ENCODE measurements at regions not wholly inside any gene's neighbourhood (a gene's known extent, or its start where the extent isn't known, plus 50 kb on each side); places are given as distances from the start of the nearest gene placed in this dataset.

DNA sequence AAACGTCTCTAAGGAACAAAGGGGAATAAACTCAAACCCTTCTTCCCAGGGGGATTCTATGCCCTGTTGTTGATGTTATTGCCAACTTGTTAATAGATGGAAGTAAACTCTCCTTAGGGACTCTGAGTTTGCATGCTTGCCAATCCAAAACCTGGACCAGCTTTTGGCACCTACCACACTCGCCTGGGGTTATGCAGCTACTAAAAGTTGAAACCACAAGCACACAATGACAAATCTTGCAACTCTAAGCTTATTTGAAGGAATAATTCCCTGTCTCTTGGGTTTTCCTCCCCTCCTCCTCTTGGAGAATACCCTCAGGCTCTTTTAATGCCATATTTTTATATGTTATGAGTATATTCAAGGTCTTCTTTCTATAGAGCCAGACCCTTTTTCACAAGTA is 484.1 kb downstream of the FBXO15 start:
- H3K27ac ChIP-seq = no peak overlapping the region
- no peaks in the 10 kb centered on the region for H3K27me3 ChIP-seq
- H3K4me3 ChIP-seq = no peak overlapping the region
- no peak for ATAC-seq
- no peak for TF ChIP-seq EP300 (IDR thresholded peaks at IDR 0.05)
- TF ChIP-seq POLR2A (IDR thresholded peaks at IDR 0.05) = no peak
- no peak for TF ChIP-seq POLR2AphosphoS5 (IDR thresholded peaks at IDR 0.05)
- TF ChIP-seq, protein P1, sequence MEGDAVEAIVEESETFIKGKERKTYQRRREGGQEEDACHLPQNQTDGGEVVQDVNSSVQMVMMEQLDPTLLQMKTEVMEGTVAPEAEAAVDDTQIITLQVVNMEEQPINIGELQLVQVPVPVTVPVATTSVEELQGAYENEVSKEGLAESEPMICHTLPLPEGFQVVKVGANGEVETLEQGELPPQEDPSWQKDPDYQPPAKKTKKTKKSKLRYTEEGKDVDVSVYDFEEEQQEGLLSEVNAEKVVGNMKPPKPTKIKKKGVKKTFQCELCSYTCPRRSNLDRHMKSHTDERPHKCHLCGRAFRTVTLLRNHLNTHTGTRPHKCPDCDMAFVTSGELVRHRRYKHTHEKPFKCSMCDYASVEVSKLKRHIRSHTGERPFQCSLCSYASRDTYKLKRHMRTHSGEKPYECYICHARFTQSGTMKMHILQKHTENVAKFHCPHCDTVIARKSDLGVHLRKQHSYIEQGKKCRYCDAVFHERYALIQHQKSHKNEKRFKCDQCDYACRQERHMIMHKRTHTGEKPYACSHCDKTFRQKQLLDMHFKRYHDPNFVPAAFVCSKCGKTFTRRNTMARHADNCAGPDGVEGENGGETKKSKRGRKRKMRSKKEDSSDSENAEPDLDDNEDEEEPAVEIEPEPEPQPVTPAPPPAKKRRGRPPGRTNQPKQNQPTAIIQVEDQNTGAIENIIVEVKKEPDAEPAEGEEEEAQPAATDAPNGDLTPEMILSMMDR (IDR thresholded peaks at IDR 0.05) = no peak
- H3K4me1 ChIP-seq = no peaks in the 10 kb centered on the region
- no peaks in the 10 kb centered on the region for H3K9me3 ChIP-seq
- 69 to 75% methylated on average over 2 of the region's 2 CpGs for WGBS, 2 donors (ENCODE audit: low coverage in 1 of 2)
- no peaks in the 10 kb centered on the region for H3K36me3 ChIP-seq

DNA sequence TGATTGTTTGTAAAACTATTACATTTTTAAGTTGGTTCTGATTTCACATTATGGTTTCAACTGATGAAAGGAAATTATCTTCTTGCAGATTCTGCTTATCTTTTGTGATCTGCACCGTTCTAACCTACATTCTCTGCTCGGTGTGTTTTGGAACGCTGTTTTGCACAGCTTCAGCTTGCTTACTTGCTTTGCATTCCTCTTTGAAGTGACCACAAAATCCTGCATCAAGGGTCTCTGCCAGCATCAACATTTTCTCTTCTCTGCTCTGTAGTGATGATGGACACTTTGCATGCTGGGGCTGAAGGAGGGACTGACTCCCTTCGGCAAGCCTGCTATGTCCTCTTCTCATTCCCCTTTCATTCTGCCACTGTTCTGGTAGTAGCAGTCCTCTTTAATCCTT is 485.2 kb downstream of the FBXO15 start:
- Histone ChIP-seq H3K27ac (no peak overlapping the region), H3K4me1 (no peaks in the 10 kb centered on the region), H3K36me3 (no peaks in the 10 kb centered on the region), H3K27me3 (no peaks in the 10 kb centered on the region), H3K4me3 (no peak overlapping the region), H3K9me3 (no peaks in the 10 kb centered on the region)
- no peak for TF ChIP-seq EP300 (IDR thresholded peaks at IDR 0.05)
- TF ChIP-seq, protein P1 (IDR thresholded peaks at IDR 0.05) = no peak
- no peak for TF ChIP-seq POLR2AphosphoS5 (IDR thresholded peaks at IDR 0.05)
- WGBS, 2 donors (ENCODE audit: low coverage in 1 of 2) = 78 to 89% methylated on average over 3 to 4 of the region's 4 CpGs
- no peak for ATAC-seq

DNA sequence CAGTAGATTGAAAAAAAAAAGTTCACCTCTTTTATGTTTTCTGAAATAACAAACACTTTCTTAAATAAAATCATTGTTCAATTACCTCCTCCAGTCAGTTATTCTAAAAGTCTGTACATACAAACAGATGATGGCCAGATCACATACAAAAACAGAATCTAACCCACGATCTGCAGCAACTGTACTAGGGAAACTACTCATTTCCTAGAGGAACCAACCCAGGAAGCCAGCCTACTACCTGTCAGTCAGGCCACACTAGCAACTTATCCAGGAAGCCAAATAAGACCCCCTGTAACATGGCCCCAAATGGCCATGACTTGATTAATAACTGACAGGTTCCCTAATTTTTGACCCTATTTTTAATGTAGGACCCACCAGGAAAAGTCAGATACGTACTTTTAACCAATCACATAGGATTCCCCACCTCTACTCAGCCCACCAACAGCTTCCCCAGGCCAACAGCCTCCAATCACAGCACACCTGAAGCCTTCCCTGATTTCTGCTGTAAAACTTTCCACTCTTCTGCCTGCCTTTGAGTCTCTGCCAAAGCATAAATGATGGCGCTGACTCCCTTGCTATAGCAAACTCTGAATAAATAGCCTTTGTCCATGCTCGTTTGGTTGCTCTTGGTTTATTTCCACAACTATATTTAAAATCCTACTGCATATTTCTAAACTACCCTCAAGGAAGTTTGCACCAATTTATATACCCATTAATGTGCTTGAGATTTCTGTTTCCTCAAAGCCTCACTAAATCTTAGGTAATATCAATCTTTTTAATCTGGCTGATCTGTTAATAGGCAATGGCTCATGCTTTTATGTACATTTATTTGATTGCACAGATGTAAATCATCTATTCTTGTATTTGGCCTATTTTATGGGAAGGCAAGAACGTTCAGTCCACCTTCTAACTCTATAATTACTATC is 486.4 kb downstream of the FBXO15 start:
- H3K27ac ChIP-seq = no peak overlapping the region

DNA sequence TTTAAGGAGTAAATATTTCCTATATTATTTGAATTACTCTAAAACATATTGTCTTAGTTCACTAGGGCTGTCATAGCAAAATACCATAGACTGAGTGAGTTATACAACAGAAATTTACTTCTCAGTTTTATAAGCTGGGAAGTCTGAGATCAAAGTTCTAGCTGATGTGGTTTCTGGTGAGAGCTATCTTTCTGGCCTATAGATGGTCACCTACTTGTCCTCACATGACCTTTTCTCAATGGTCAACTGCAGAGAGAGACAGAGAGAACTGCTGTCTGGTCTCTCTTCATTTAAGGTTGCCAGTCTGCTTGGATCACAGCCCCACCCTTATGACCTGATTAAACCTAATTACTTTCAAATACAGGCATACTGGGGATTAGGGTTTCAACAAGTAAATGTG is 490.9 kb downstream of the FBXO15 start:
- no peaks in the 10 kb centered on the region for H3K9me3 ChIP-seq
- no peak overlapping the region for H3K4me3 ChIP-seq
- H3K27ac ChIP-seq = no peak overlapping the region
- TF ChIP-seq, protein P1 (IDR thresholded peaks at IDR 0.05) = no peak
- TF ChIP-seq POLR2AphosphoS5 (IDR thresholded peaks at IDR 0.05) (no peak), EP300 (IDR thresholded peaks at IDR 0.05) (no peak), POLR2A (IDR thresholded peaks at IDR 0.05) (no peak)
- H3K4me1 ChIP-seq = no peaks in the 10 kb centered on the region
- no peaks in the 10 kb centered on the region for H3K36me3 ChIP-seq
- H3K27me3 ChIP-seq = no peaks in the 10 kb centered on the region
- no peak for ATAC-seq

More for the DNA sequence above, 486.4 kb downstream of the FBXO15 start:
- no peaks in the 10 kb centered on the region for H3K27me3 ChIP-seq
- H3K4me3 ChIP-seq = no peak overlapping the region
- no peaks in the 10 kb centered on the region for H3K9me3 ChIP-seq
- no peaks in the 10 kb centered on the region for H3K4me1 ChIP-seq
- TF ChIP-seq, protein P1 (IDR thresholded peaks at IDR 0.05) = no peak
- TF ChIP-seq EP300 (IDR thresholded peaks at IDR 0.05) = no peak
- no peak for TF ChIP-seq POLR2A (IDR thresholded peaks at IDR 0.05)
- WGBS, 2 donors (ENCODE audit: low coverage in 1 of 2) = 51 to 63% methylated on average over 5 of the region's 5 CpGs
- H3K36me3 ChIP-seq = no peaks in the 10 kb centered on the region
- no peak for ATAC-seq

DNA sequence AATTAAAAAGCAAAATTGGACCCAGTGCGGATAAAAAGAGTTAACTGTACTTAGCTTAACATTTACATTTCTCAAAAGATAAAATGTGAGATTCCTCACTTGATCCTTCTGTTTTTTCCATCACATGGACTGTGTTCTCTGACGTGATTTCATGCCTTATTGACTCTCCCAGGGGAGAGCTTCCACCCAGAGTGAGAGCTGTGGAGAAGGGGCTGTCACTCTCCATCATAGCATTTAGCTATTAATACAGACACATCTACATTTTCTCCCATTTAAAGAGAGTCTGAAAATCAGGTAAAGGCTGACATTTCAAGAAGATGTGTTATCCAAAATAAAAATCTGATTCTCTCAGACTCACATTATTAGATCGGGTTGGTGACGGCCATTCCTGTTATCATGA is 493.8 kb downstream of the FBXO15 start:
- Histone ChIP-seq H3K4me1 (no peaks in the 10 kb centered on the region), H3K27me3 (no peaks in the 10 kb centered on the region), H3K9me3 (no peaks in the 10 kb centered on the region), H3K4me3 (no peak overlapping the region), H3K27ac (no peak overlapping the region), H3K36me3 (no peaks in the 10 kb centered on the region)
- 67 to 75% methylated on average over 4 of the region's 4 CpGs for WGBS, 2 donors (ENCODE audit: low coverage in 1 of 2)
- TF ChIP-seq, protein P1 (IDR thresholded peaks at IDR 0.05) = no peak
- no peak for TF ChIP-seq EP300 (IDR thresholded peaks at IDR 0.05)
- TF ChIP-seq POLR2AphosphoS5 (IDR thresholded peaks at IDR 0.05) = no peak
- no peak for TF ChIP-seq POLR2A (IDR thresholded peaks at IDR 0.05)
- ATAC-seq = no peak

Measured in gastroesophageal sphincter (tissue), 4 donors.